Activated CD8-positive, alpha-beta T cell treated with anti-CD3 and anti-CD28 coated beads for 36 hours (primary cell): ENCODE measurements at regions not wholly inside any gene's neighbourhood (a gene's known extent, or its start where the extent isn't known, plus 50 kb on each side); places are given as distances from the start of the nearest gene placed in this dataset.

Experiments used
- ATAC-seq: fragments of 200-7000 bp; cut with Tn5 transposase; one replicate; pipeline ENCODE4 v1.10.0; 2021; ENCODE audit warnings: mild to moderate bottlenecking, moderate library complexity
- CTCF ChIA-PET: fragments of 350-600 bp; sonication (Branson Sonifier 250); formaldehyde crosslinking; loops from one replicate; lab custom pipeline; 2021; ENCODE audit warnings: antibody characterized with exemption; lab: Charles Lee
- POLR2A ChIA-PET: fragments of 350-600 bp; sonication (Branson Sonifier 250); formaldehyde crosslinking; loops from one replicate; lab custom pipeline; 2021; ENCODE audit warnings: antibody characterized with exemption; lab: Charles Lee
- DNase-seq: peaks from one replicate; pipeline ENCODE4 v3.0.0-alpha.2; 2020
- H3K27ac Mint-ChIP-seq: one replicate; pipeline ENCODE4 v1.8.0; 2021; ENCODE audit warnings: mild to moderate bottlenecking, mixed read lengths
- H3K27me3 Mint-ChIP-seq: one replicate; pipeline ENCODE4 v1.8.0; 2021; ENCODE audit warnings: mixed read lengths
- H3K36me3 Mint-ChIP-seq: one replicate; pipeline ENCODE4 v1.8.0; 2021; ENCODE audit warnings: low read depth, mixed read lengths
- H3K4me1 Mint-ChIP-seq: one replicate; pipeline ENCODE4 v1.8.0; 2021; ENCODE audit warnings: low read depth, mixed read lengths
- H3K4me3 Mint-ChIP-seq: one replicate; pipeline ENCODE4 v1.8.0; 2021; ENCODE audit warnings: mild to moderate bottlenecking, moderate library complexity, mixed read lengths
- H3K9me3 Mint-ChIP-seq: one replicate; pipeline ENCODE4 v1.8.0; 2021; ENCODE audit warnings: mixed read lengths
- CTCF ChIP-seq: fragments of 200-600 bp; IDR thresholded peaks from one replicate; pipeline ENCODE4 v1.8.0; 2022; ENCODE audit warnings: antibody characterized with exemption, mild to moderate bottlenecking
- intact Hi-C: fragments of 100-400 bp; cut with micrococcal nuclease; formaldehyde crosslinking; loops from one replicate; pipeline ENCODE4 v1.10.0; 2022

- Mint-ChIP-seq H3K36me3 (no peaks in the 10 kb centered on the region), H3K27me3 (peaks cover 7% of the 10 kb centered on the region), H3K4me3 (no peak overlapping the region), H3K9me3 (no peaks in the 10 kb centered on the region), H3K4me1 (no peaks in the 10 kb centered on the region), H3K27ac (no peak overlapping the region)
- ATAC-seq (no peak), DNase-seq (no peak)
- intact Hi-C loops: no loop called here
- no peak for TF ChIP-seq CTCF
- POLR2A ChIA-PET: no interaction called here
- CTCF ChIA-PET: no interaction called here
Measured at GRCh38 chr18:57922885-57923284, 119.8 kb upstream of the ATP8B1 start.

GRCh38 chr18:57921708-57922107, 118.6 kb upstream of the ATP8B1 start:
- POLR2A ChIA-PET: no interaction called here
- intact Hi-C loops: no loop called here
- no peak for TF ChIP-seq CTCF
- CTCF ChIA-PET: interaction anchor here (0.9 to 2.7 kb wide), 2 partner anchors 11 to 200 kb away, joined by 4 to 7 read pairs; no protein-coding TSS in a partner anchor
- H3K36me3 Mint-ChIP-seq: no peaks in the 10 kb centered on the region
- H3K27ac Mint-ChIP-seq: no peak overlapping the region
- DNase-seq (peak; percentile 16), ATAC-seq (peak; percentile 55)
- H3K9me3 Mint-ChIP-seq: no peaks in the 10 kb centered on the region
- H3K27me3 Mint-ChIP-seq: peaks cover 7% of the 10 kb centered on the region
- H3K4me1 Mint-ChIP-seq: peaks cover under 1% of the 10 kb centered on the region
- H3K4me3 Mint-ChIP-seq: no peak overlapping the region

- Mint-ChIP-seq H3K4me1 (peaks cover 11% of the 10 kb centered on the region), H3K27me3 (peaks cover 7% of the 10 kb centered on the region), H3K4me3 (no peak overlapping the region), H3K27ac (no peak overlapping the region), H3K36me3 (no peaks in the 10 kb centered on the region), H3K9me3 (no peaks in the 10 kb centered on the region)
- no peak for TF ChIP-seq CTCF
- intact Hi-C loops: no loop called here
- POLR2A ChIA-PET: no interaction called here
- CTCF ChIA-PET: interaction anchor here (0.9 to 2.7 kb wide), 3 partner anchors 9 to 202 kb away, joined by 3 to 7 read pairs (median 4); no protein-coding TSS in a partner anchor
- no peak for DNase-seq
- no peak for ATAC-seq
Measured at GRCh38 chr18:57920036-57920435, 116.9 kb upstream of the ATP8B1 start.

GRCh38 chr18:57918601-57919000, 115.5 kb upstream of the ATP8B1 start:
- no peak for DNase-seq
- no peaks in the 10 kb centered on the region for H3K9me3 Mint-ChIP-seq
- intact Hi-C loops: no loop called here

GRCh38 chr18:57916684-57917083, 113.6 kb upstream of the ATP8B1 start:
- peaks cover 11% of the 10 kb centered on the region for H3K4me1 Mint-ChIP-seq
- H3K4me3 Mint-ChIP-seq: no peak overlapping the region
- H3K27me3 Mint-ChIP-seq: peaks cover 5% of the 10 kb centered on the region
- DNase-seq: no peak
- no peak for TF ChIP-seq CTCF
- H3K9me3 Mint-ChIP-seq: no peaks in the 10 kb centered on the region
- no peak for ATAC-seq
- POLR2A ChIA-PET: no interaction called here
- H3K27ac Mint-ChIP-seq: no peak overlapping the region
- CTCF ChIA-PET: no interaction called here
- intact Hi-C loops: no loop called here
- no peaks in the 10 kb centered on the region for H3K36me3 Mint-ChIP-seq

More at GRCh38 chr18:57918601-57919000, 115.5 kb upstream of the ATP8B1 start:
- CTCF ChIA-PET: interaction anchor here (1.3 kb wide), 1 partner anchor 37 kb away, joined by 3 read pairs; no protein-coding TSS in a partner anchor
- POLR2A ChIA-PET: no interaction called here
- ATAC-seq: no peak
- no peak for TF ChIP-seq CTCF
- Mint-ChIP-seq H3K27ac (no peak overlapping the region), H3K4me3 (no peak overlapping the region), H3K36me3 (no peaks in the 10 kb centered on the region), H3K27me3 (peaks cover 5% of the 10 kb centered on the region), H3K4me1 (peaks cover 11% of the 10 kb centered on the region)
